ENCODE measurements at regions not wholly inside any gene's neighbourhood (a gene's known extent, or its start where the extent isn't known, plus 50 kb on each side); places are given as distances from the start of the nearest gene placed in this dataset.

DNA sequence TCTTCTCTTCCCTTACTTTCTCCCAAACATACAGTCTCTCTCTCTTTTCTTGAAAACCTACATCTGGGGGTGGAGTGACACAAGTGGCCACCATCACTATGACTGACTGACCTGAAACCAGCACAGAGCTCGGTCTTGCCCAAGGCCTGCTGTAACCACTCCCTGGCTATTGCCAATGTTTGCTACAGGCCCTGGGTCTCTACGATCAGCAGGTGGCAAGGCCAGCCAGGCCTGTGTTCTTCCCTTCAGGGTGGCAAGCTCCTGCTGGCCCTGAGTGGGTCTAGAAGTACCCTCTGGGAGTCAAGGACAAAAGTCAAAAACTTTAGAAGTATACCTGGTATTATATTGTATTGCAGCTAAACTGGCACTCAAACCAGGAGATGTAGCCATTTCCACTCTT, 140.9 kb upstream of the TGFBR2 start:
- TF ChIP-seq, protein P1, sequence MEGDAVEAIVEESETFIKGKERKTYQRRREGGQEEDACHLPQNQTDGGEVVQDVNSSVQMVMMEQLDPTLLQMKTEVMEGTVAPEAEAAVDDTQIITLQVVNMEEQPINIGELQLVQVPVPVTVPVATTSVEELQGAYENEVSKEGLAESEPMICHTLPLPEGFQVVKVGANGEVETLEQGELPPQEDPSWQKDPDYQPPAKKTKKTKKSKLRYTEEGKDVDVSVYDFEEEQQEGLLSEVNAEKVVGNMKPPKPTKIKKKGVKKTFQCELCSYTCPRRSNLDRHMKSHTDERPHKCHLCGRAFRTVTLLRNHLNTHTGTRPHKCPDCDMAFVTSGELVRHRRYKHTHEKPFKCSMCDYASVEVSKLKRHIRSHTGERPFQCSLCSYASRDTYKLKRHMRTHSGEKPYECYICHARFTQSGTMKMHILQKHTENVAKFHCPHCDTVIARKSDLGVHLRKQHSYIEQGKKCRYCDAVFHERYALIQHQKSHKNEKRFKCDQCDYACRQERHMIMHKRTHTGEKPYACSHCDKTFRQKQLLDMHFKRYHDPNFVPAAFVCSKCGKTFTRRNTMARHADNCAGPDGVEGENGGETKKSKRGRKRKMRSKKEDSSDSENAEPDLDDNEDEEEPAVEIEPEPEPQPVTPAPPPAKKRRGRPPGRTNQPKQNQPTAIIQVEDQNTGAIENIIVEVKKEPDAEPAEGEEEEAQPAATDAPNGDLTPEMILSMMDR (IDR thresholded peaks at IDR 0.05; ENCODE audit: low read depth, low read length) = no peak
- Histone ChIP-seq H3K9me3 (no peaks in the 10 kb centered on the region), H3K4me1 (no peaks in the 10 kb centered on the region), H3K4me3 (ENCODE audit: low read depth, low read length) (no peak overlapping the region), H3K36me3 (no peaks in the 10 kb centered on the region), H3K27me3 (no peaks in the 10 kb centered on the region)
- no peak for DNase-seq

DNA sequence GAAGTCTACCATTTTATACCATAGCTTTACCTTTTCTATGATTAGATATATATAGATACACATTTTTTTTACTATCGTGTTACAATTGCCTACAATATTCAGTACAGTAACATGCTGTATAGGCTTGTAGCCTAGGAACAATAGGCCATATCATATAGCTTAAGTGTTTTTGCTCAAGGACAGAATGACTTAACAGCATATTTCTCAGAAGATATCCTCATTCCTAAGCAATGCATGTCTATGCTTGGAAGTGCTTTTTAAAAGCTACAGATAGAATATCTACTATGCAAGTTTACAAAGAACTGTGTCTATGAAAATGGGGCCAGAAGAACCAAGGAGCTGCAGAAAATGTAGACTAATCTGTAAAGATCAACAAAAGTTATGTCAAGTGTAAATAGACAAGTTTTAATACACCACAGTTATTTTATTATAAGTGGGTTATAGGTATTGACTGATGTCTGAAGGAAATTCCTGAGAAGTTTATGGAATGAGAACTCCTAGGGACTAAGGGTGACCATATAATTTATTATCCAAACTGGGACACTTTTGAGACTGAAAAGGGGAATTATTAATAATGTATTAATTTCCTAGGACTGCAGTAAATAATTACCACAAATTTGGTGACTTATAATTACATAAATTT, 138.7 kb upstream of the TGFBR2 start:
- TF ChIP-seq, protein P1 (IDR thresholded peaks at IDR 0.05; ENCODE audit: low read depth, low read length) = no peak
- Histone ChIP-seq H3K9me3 (no peaks in the 10 kb centered on the region), H3K27me3 (no peaks in the 10 kb centered on the region), H3K36me3 (no peaks in the 10 kb centered on the region), H3K4me1 (no peaks in the 10 kb centered on the region), H3K4me3 (ENCODE audit: low read depth, low read length) (no peak overlapping the region)
- no peak for DNase-seq

DNA sequence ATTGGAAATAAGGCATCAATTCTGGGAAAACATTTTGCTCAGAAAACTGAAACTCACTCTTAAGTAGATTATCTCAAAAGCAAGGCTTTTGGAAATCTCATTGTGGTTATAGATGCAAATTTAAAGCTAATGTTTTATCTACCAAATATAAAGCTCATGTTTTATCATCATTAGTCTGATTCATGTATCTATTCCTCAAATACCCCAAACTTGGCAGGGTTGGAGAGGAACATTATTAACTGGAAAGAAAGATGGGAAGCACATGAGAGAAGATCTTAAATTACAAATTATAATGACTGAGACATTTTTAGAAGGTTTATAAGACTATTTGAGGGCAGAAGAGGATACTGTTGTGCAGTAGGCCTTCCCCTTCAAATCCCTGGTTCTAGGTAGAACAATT, 137.3 kb upstream of the TGFBR2 start:
- Histone ChIP-seq H3K4me3 (ENCODE audit: low read depth, low read length) (no peak overlapping the region), H3K4me1 (no peaks in the 10 kb centered on the region), H3K27me3 (no peaks in the 10 kb centered on the region), H3K9me3 (no peaks in the 10 kb centered on the region), H3K36me3 (no peaks in the 10 kb centered on the region)
- TF ChIP-seq, protein P1 (IDR thresholded peaks at IDR 0.05; ENCODE audit: low read depth, low read length) = no peak
- DNase-seq = no peak

DNA sequence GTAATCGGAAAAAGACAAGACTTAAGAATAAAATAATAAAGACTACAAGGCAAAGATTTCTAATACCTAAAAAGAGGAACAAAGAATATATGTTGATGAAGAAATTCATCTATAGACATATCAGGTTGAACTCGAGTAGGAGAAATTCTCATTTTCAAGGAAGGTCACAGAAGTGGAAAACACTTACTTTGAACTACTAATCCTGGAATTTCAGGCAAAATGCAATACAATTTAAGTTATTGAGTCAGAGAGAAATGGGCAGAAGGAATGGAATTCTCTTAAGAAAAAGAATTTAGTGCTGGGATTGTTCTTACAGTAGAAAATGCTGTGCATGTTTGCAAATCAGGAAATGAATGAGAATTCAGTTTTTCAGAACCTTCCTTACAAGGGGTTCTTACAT, 135.9 kb upstream of the TGFBR2 start:
- TF ChIP-seq, protein P1 (IDR thresholded peaks at IDR 0.05; ENCODE audit: low read depth, low read length) = no peak
- H3K36me3 ChIP-seq = no peaks in the 10 kb centered on the region
- no peak overlapping the region for H3K4me3 ChIP-seq (ENCODE audit: low read depth, low read length)
- no peaks in the 10 kb centered on the region for H3K9me3 ChIP-seq
- no peaks in the 10 kb centered on the region for H3K27me3 ChIP-seq
- no peaks in the 10 kb centered on the region for H3K4me1 ChIP-seq
- no peak for DNase-seq

DNA sequence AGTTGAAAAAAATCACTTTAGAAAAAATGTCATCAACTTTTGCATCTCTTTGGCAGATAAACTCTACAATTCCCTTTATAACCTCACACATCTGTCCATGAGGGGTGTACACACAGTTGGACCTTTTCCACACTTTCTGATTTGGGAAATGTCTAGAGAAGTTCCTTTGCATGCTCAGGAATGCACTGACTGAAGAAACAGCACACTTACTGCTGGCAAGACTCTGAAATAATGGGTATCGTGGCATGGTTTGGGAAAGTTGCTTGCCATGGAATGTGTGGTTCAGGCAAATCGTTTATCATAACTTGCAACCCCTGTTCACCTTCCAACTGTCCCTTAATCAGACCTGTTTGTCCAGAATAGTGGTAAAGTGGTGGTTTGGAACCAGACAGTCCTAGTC, 135.3 kb upstream of the TGFBR2 start:
- DNase-seq = no peak
- H3K9me3 ChIP-seq = no peaks in the 10 kb centered on the region
- no peak overlapping the region for H3K4me3 ChIP-seq (ENCODE audit: low read depth, low read length)
- H3K36me3 ChIP-seq = no peaks in the 10 kb centered on the region
- no peaks in the 10 kb centered on the region for H3K27me3 ChIP-seq
- TF ChIP-seq, protein P1 (IDR thresholded peaks at IDR 0.05; ENCODE audit: low read depth, low read length) = no peak
- H3K4me1 ChIP-seq = no peaks in the 10 kb centered on the region

DNA sequence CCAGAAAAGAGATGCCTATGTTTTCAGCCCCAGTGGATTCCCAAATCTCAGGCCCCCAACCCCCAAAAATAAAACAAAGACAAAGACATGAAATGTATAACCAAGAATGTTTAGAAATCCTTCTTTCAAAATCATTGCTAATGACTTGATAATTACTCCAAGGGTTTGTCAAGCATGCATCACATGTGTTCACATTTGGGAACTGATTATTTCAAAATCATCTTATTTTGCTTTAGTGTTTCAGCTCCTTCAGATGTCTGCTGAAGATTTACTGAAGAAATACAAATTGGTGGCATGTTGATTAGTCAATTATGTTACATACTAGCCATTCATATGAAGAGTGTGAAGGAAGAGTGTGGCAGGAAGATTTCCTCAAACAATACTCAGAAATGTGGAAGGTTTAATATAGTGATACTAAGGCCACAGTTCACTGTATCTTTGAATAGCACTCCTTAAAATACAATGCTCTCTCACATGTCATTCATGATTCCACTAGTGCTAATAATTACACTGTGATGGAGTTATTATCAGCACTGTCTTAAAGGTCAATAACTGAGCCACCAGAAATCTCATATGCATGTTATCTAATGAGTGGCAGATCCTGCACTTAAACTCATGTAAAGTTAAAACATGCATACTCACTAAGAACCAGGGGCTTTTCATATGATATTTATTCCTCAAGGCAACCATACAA, 134.5 kb upstream of the TGFBR2 start:
- TF ChIP-seq, protein P1 (IDR thresholded peaks at IDR 0.05; ENCODE audit: low read depth, low read length) = no peak
- DNase-seq = no peak
- no peaks in the 10 kb centered on the region for H3K4me1 ChIP-seq
- no peak overlapping the region for H3K4me3 ChIP-seq (ENCODE audit: low read depth, low read length)
- no peaks in the 10 kb centered on the region for H3K36me3 ChIP-seq
- H3K27me3 ChIP-seq = no peaks in the 10 kb centered on the region
- no peaks in the 10 kb centered on the region for H3K9me3 ChIP-seq
